ENCODE measurements at regions not wholly inside any gene's neighbourhood (a gene's known extent, or its start where the extent isn't known, plus 50 kb on each side); places are given as distances from the start of the nearest gene placed in this dataset.

DNA sequence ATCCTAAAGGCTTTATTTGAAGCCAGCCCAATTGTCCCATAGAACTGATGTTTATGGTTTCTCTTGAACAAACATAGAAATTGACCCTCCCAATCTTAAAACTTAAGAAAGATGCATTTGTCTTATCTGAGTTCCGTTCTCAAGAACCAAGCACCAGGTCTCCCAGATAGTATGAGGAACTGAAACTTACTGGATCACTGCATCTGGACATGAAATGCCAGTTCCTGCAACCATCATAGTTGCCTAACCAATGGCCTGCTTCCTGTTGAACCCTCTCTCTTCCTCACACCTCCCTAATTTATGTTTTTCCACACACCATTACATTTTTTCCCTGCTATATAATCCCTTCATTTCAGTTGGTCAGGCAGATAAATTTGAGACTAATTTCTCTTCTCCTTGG is 478.9 kb downstream of the HTR1A start:
- no peak overlapping the region for H3K27ac Mint-ChIP-seq (ENCODE audit: low read depth, unreplicated experiment)
- no peaks in the 10 kb centered on the region for H3K36me3 Mint-ChIP-seq (ENCODE audit: insufficient read depth, unreplicated experiment)
- BruUV-seq (replicated peaks), result no TSS peak
- ChIA-PET POLR2A (no interaction called here), CTCF (no interaction called here)
- DNase-seq (ENCODE audit: unreplicated experiment), result no peak
- TF ChIP-seq, protein P1, sequence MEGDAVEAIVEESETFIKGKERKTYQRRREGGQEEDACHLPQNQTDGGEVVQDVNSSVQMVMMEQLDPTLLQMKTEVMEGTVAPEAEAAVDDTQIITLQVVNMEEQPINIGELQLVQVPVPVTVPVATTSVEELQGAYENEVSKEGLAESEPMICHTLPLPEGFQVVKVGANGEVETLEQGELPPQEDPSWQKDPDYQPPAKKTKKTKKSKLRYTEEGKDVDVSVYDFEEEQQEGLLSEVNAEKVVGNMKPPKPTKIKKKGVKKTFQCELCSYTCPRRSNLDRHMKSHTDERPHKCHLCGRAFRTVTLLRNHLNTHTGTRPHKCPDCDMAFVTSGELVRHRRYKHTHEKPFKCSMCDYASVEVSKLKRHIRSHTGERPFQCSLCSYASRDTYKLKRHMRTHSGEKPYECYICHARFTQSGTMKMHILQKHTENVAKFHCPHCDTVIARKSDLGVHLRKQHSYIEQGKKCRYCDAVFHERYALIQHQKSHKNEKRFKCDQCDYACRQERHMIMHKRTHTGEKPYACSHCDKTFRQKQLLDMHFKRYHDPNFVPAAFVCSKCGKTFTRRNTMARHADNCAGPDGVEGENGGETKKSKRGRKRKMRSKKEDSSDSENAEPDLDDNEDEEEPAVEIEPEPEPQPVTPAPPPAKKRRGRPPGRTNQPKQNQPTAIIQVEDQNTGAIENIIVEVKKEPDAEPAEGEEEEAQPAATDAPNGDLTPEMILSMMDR (IDR thresholded peaks at IDR 0.05; ENCODE audit: unreplicated experiment), result no peak
- H3K4me1 Mint-ChIP-seq (ENCODE audit: insufficient read depth, unreplicated experiment), result no peaks in the 10 kb centered on the region
- H3K27me3 Mint-ChIP-seq (ENCODE audit: insufficient read depth, unreplicated experiment), result no peaks in the 10 kb centered on the region
- intact Hi-C loops (cut with micrococcal nuclease), result no loop called here
- H3K4me3 Mint-ChIP-seq (ENCODE audit: unreplicated experiment), result no peak overlapping the region
- peaks cover 23% of the 10 kb centered on the region for H3K9me3 Mint-ChIP-seq (ENCODE audit: unreplicated experiment)

DNA sequence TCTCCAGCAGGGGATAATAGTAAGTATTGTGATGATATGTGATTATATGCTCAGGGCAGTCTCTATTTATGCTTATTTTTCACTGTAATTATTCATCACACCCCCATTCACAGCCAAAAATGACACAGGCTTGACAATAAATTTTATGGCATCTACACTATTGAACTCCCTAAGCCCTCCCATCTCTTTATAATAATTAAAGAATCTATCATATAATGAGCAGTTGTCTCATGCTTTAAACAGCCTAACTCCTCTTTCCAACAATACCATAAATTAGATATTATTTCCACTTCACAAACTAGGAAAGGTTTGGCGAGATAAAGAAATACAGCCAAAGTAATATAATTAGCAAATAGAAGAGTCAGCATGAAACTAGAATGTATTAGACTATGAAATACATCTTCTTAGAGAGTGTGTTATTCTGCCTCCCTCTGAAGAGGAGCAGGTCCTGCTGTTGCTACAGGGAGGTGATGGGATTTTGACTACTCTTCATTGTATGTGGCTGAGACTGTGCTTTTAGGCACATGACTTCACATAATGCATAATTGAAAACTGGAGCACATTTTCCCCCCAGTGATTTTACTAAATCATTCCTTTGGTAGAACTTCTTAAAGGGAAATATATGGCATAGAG is 488.8 kb downstream of the HTR1A start:
- TF ChIP-seq, protein P1 (IDR thresholded peaks at IDR 0.05; ENCODE audit: unreplicated experiment), result no peak
- no peak for DNase-seq (ENCODE audit: unreplicated experiment)
- Mint-ChIP-seq H3K36me3 (ENCODE audit: insufficient read depth, unreplicated experiment) (no peaks in the 10 kb centered on the region), H3K9me3 (ENCODE audit: unreplicated experiment) (no peaks in the 10 kb centered on the region), H3K4me1 (ENCODE audit: insufficient read depth, unreplicated experiment) (no peaks in the 10 kb centered on the region), H3K4me3 (ENCODE audit: unreplicated experiment) (no peak overlapping the region), H3K27me3 (ENCODE audit: insufficient read depth, unreplicated experiment) (no peaks in the 10 kb centered on the region), H3K27ac (ENCODE audit: low read depth, unreplicated experiment) (no peak overlapping the region)
- no TSS peak for BruUV-seq (replicated peaks)
- intact Hi-C loops (cut with micrococcal nuclease), result no loop called here
- CTCF ChIA-PET, result no interaction called here
- POLR2A ChIA-PET, result no interaction called here

DNA sequence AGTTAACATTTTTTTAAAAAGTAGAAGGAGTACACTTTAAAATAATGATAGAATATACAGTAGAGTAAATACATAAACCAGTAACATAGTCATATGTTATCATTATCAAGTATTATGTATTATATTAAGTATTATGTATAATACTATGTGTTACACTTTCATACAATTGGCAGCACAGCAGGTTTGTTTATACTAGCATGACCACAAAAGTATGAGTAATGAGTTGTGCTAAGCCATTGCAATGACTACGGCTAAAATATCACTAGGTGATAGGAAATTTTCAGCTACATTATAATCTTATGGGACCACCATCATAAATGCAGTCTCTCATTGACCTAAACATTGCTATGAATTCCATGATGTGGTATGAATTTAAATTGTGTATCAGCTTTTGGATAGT is 506.0 kb downstream of the HTR1A start:
- Mint-ChIP-seq H3K4me3 (ENCODE audit: unreplicated experiment) (no peak overlapping the region), H3K4me1 (ENCODE audit: insufficient read depth, unreplicated experiment) (peaks cover 11% of the 10 kb centered on the region), H3K36me3 (ENCODE audit: insufficient read depth, unreplicated experiment) (peaks cover 5% of the 10 kb centered on the region), H3K9me3 (ENCODE audit: unreplicated experiment) (no peaks in the 10 kb centered on the region), H3K27ac (ENCODE audit: low read depth, unreplicated experiment) (no peak overlapping the region), H3K27me3 (ENCODE audit: insufficient read depth, unreplicated experiment) (no peaks in the 10 kb centered on the region)
- intact Hi-C loops (cut with micrococcal nuclease), result no loop called here
- peak; percentile 56 for DNase-seq (ENCODE audit: unreplicated experiment)
- no TSS peak for BruUV-seq (replicated peaks)
- TF ChIP-seq, protein P1 (IDR thresholded peaks at IDR 0.05; ENCODE audit: unreplicated experiment), result no peak
- ChIA-PET POLR2A (no interaction called here), CTCF (no interaction called here)

DNA sequence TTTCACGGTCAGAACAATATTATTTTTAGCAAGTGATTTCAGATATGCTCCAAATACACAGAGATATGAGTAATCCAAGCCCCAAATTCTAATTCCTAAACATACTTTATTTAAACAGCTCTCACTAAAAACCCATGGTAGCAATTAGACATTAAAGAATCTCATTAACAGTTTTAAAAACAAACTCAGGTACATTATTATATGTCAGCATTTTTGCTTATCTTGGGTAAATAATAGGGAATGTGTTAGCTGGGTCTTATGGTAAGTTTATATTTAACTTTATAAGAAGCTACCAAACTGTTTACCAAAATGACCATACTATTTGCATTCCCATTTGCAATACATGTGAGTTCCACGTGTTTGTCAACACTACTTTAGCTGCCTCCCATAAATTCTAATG is 511.1 kb downstream of the HTR1A start:
- intact Hi-C loops (cut with micrococcal nuclease), result no loop called here
- peaks cover 6% of the 10 kb centered on the region for H3K4me1 Mint-ChIP-seq (ENCODE audit: insufficient read depth, unreplicated experiment)

More for the DNA sequence above, 511.1 kb downstream of the HTR1A start:
- ChIA-PET POLR2A (no interaction called here), CTCF (no interaction called here)
- Mint-ChIP-seq H3K27ac (ENCODE audit: low read depth, unreplicated experiment) (no peak overlapping the region), H3K27me3 (ENCODE audit: insufficient read depth, unreplicated experiment) (no peaks in the 10 kb centered on the region), H3K9me3 (ENCODE audit: unreplicated experiment) (no peaks in the 10 kb centered on the region), H3K36me3 (ENCODE audit: insufficient read depth, unreplicated experiment) (peaks cover under 1% of the 10 kb centered on the region), H3K4me3 (ENCODE audit: unreplicated experiment) (no peak overlapping the region)
- TF ChIP-seq, protein P1 (IDR thresholded peaks at IDR 0.05; ENCODE audit: unreplicated experiment), result no peak
- no TSS peak for BruUV-seq (replicated peaks)
- DNase-seq (ENCODE audit: unreplicated experiment), result no peak

Measured in MCF 10A (cell line).